ENCODE measurements at regions not wholly inside any gene's neighbourhood (a gene's known extent, or its start where the extent isn't known, plus 50 kb on each side); places are given as distances from the start of the nearest gene placed in this dataset.

- Mint-ChIP-seq H3K36me3 (ENCODE audit: low read depth) (no peaks in the 10 kb centered on the region), H3K27me3 (ENCODE audit: low read depth) (peaks cover under 1% of the 10 kb centered on the region), H3K4me3 (no peak overlapping the region), H3K9me3 (peaks cover 15% of the 10 kb centered on the region), H3K27ac (no peak overlapping the region), H3K4me1 (ENCODE audit: low read depth) (no peaks in the 10 kb centered on the region)
- intact Hi-C loops (cut with micrococcal nuclease) = no loop called here
- DNase-seq = no peak
- CTCF ChIA-PET = no interaction called here
These were observed 722.8 kb upstream of the RAB6C start for GRCh38 chr2:129256642-129257041.

DNA sequence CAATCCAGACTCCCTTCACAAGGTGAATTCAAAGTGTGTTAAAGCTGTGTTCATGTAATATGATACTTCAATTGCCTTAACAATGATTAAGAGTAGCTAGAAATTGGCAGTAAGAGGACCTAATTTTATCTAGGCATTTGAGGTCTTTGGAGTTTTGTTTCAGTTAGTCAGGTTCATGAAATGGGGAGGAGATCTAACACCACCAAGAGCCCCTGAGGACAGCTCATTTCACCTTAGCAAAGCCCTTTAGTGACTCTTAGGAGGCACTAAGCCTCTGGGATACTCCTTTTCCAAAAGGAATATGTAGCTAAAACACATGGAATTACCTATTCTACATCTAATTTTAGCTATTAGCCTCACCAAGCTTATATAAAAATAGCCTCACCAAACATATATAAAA lies 716.5 kb upstream of the RAB6C start:
- DNase-seq = no peak
- Mint-ChIP-seq H3K9me3 (peaks cover 23% of the 10 kb centered on the region), H3K27ac (no peak overlapping the region), H3K4me3 (no peak overlapping the region), H3K4me1 (ENCODE audit: low read depth) (no peaks in the 10 kb centered on the region), H3K27me3 (ENCODE audit: low read depth) (peaks cover 8% of the 10 kb centered on the region), H3K36me3 (ENCODE audit: low read depth) (peaks cover 2% of the 10 kb centered on the region)
- CTCF ChIA-PET = interaction anchor here (0.5 kb wide), 1 partner anchor 127 kb away, joined by 3 read pairs; no protein-coding TSS in a partner anchor
- intact Hi-C loops (cut with micrococcal nuclease) = no loop called here

DNA sequence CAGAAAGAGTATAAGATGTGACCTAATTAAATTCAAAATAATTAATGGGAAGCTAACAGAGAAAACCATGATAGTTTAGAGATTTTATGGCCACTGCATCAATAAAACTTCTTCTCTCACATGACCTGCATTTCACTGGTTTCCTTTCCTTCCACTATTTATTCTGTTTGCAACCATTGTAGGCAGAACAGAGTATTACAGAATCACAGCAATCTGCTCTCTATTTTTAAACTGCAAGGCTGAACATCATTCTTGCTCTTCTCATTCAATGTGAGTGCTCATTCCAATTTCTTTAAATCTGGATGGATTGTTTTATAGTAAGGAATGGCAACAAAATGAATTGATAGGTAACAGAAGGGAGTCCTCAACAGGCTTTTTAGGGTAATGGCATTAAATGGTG lies 715.5 kb upstream of the RAB6C start:
- H3K27ac Mint-ChIP-seq = no peak overlapping the region
- CTCF ChIA-PET = interaction anchor here (0.6 kb wide), 1 partner anchor 28 kb away, joined by 3 read pairs; no protein-coding TSS in a partner anchor
- peaks cover 8% of the 10 kb centered on the region for H3K27me3 Mint-ChIP-seq (ENCODE audit: low read depth)
- H3K36me3 Mint-ChIP-seq (ENCODE audit: low read depth) = peaks cover 2% of the 10 kb centered on the region
- H3K9me3 Mint-ChIP-seq = peaks cover 18% of the 10 kb centered on the region
- intact Hi-C loops (cut with micrococcal nuclease) = no loop called here
- no peaks in the 10 kb centered on the region for H3K4me1 Mint-ChIP-seq (ENCODE audit: low read depth)
- H3K4me3 Mint-ChIP-seq = no peak overlapping the region
- no peak for DNase-seq

DNA sequence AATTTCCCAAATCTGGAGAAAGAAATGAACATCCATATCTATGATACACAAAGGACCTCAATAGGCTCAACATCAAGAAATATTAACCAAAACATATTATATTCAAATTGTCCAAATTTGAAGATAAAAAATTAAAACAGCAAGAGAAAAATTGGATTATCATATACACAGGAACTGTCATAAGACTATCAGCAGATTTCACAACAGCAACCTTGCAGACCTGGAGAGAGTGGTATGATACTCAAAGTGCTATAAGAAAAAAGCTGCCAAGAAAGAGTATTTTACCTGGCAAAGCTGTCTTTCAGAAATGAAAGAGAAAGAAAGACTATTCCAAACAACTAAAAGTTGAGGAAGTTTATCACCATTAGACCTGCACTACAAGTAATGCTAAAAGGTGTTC lies 711.9 kb upstream of the RAB6C start:
- peaks cover 2% of the 10 kb centered on the region for H3K36me3 Mint-ChIP-seq (ENCODE audit: low read depth)

DNA sequence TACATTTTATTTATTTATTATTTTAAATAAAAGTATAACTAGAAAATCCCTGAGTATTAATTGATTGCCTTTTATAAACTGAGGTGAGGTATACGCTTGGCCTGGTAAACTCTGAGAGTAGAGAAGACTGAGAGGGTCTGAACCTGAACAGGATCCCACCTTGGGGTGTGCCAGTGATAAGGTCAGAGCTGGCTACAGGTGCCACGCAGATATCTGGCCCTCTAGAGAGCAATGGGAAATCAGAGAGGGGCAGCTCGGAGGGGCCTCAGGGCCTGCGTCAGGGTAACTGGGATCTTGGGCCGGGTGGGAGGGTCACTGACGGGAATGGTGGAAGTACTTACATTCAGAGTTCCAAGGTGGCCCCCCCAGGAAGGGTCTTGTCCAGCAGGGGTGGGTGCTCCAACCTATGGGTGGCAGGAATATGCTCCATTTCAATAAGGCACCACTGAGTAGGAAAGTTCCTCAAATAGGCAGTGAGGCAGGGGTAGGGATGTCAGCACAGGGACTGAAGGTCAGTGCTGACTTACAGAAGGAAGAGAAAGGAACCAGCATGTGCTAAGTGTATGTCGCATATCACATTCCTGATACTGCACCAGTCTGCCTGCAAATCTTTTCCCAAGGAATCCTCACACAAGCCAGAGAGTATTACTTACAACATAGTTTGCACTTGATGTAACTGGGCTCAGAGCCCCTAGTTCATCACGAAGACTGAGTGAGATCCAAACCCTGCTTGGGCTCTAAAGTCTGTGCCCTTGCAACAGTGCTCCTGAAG lies 706.0 kb upstream of the RAB6C start:
- Mint-ChIP-seq H3K4me1 (ENCODE audit: low read depth) (no peaks in the 10 kb centered on the region), H3K9me3 (peaks cover 6% of the 10 kb centered on the region), H3K4me3 (no peak overlapping the region), H3K36me3 (ENCODE audit: low read depth) (no peaks in the 10 kb centered on the region), H3K27me3 (ENCODE audit: low read depth) (no peaks in the 10 kb centered on the region), H3K27ac (no peak overlapping the region)
- DNase-seq = no peak
- intact Hi-C loops (cut with micrococcal nuclease) = no loop called here
- CTCF ChIA-PET = no interaction called here

More for the DNA sequence above, 711.9 kb upstream of the RAB6C start:
- Mint-ChIP-seq H3K4me1 (ENCODE audit: low read depth) (no peaks in the 10 kb centered on the region), H3K9me3 (peaks cover 18% of the 10 kb centered on the region), H3K4me3 (no peak overlapping the region), H3K27ac (no peak overlapping the region), H3K27me3 (ENCODE audit: low read depth) (peaks cover 4% of the 10 kb centered on the region)
- CTCF ChIA-PET = no interaction called here
- intact Hi-C loops (cut with micrococcal nuclease) = no loop called here
- no peak for DNase-seq

- Mint-ChIP-seq H3K36me3 (ENCODE audit: low read depth) (no peaks in the 10 kb centered on the region), H3K27ac (no peak overlapping the region), H3K4me3 (no peak overlapping the region), H3K27me3 (ENCODE audit: low read depth) (no peaks in the 10 kb centered on the region), H3K9me3 (peaks cover 6% of the 10 kb centered on the region), H3K4me1 (ENCODE audit: low read depth) (no peaks in the 10 kb centered on the region)
- CTCF ChIA-PET = no interaction called here
- no peak for DNase-seq
- intact Hi-C loops (cut with micrococcal nuclease) = no loop called here
These were observed 705.4 kb upstream of the RAB6C start for GRCh38 chr2:129274038-129274415.

- intact Hi-C loops (cut with micrococcal nuclease) = no loop called here
- Mint-ChIP-seq H3K4me3 (no peak overlapping the region), H3K9me3 (peaks cover 6% of the 10 kb centered on the region), H3K4me1 (ENCODE audit: low read depth) (no peaks in the 10 kb centered on the region), H3K27ac (no peak overlapping the region), H3K36me3 (ENCODE audit: low read depth) (no peaks in the 10 kb centered on the region), H3K27me3 (ENCODE audit: low read depth) (no peaks in the 10 kb centered on the region)
- CTCF ChIA-PET = no interaction called here
- no peak for DNase-seq
These were observed 704.5 kb upstream of the RAB6C start for GRCh38 chr2:129274918-129275317.

GRCh38 chr2:129275706-129276105 lies 703.8 kb upstream of the RAB6C start:
- no peaks in the 10 kb centered on the region for H3K27me3 Mint-ChIP-seq (ENCODE audit: low read depth)
- no peak overlapping the region for H3K4me3 Mint-ChIP-seq
- CTCF ChIA-PET = no interaction called here
- H3K9me3 Mint-ChIP-seq = no peaks in the 10 kb centered on the region
- H3K4me1 Mint-ChIP-seq (ENCODE audit: low read depth) = no peaks in the 10 kb centered on the region
- no peaks in the 10 kb centered on the region for H3K36me3 Mint-ChIP-seq (ENCODE audit: low read depth)
- H3K27ac Mint-ChIP-seq = no peak overlapping the region
- DNase-seq = no peak
- intact Hi-C loops (cut with micrococcal nuclease) = no loop called here

DNA sequence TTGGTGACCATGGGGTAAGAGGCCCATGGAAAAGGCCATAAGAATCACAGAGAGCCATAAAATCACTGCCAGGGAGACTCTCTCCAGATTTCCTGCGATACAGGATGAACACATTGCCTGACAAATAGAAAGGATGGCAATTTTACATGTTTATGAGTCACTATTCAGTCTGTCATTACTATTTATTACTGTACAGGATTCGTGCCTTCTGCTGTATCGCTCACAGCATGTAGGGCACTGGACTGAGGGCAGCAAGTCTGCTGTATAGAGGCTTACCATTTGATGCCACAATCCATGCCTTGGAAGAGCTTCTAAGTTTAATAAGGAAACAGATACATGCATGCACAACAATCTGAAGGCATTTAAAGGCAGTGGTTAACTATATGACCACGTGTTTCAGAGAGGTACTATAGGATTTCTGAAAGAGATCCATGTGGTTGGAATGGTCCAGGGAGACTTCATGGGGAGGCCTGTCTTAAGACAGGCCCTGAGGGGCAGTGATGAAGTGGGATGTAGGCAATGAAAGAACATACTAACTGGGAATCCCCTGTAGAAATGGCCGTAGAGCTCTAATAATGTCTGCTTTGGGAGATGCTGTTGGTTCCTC lies 702.4 kb upstream of the RAB6C start:
- Mint-ChIP-seq H3K36me3 (ENCODE audit: low read depth) (no peaks in the 10 kb centered on the region), H3K4me1 (ENCODE audit: low read depth) (no peaks in the 10 kb centered on the region), H3K27ac (no peak overlapping the region), H3K27me3 (ENCODE audit: low read depth) (no peaks in the 10 kb centered on the region), H3K4me3 (no peak overlapping the region), H3K9me3 (no peaks in the 10 kb centered on the region)
- CTCF ChIA-PET = no interaction called here
- intact Hi-C loops (cut with micrococcal nuclease) = no loop called here
- no peak for DNase-seq

DNA sequence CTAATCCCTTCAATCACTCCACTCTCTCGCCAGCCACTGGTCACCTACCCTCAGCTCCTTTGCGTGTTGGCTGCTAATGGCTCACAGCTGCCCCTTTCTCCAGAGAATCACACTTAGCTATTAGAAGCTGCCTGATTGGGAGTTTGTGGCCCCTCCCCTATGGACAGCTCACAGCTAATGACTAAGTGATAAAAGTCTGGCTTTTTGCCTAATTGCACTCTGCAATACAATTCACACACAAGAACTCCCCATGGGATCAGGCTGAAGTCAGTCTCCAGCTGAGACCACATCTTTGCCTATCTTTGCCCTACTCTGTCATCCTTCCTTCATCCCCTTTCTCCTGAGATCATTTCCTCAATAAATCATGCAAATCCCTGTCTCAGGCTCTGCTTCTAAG lies 701.9 kb upstream of the RAB6C start:
- Mint-ChIP-seq H3K9me3 (no peaks in the 10 kb centered on the region), H3K4me3 (no peak overlapping the region), H3K27ac (no peak overlapping the region), H3K4me1 (ENCODE audit: low read depth) (no peaks in the 10 kb centered on the region), H3K27me3 (ENCODE audit: low read depth) (no peaks in the 10 kb centered on the region), H3K36me3 (ENCODE audit: low read depth) (no peaks in the 10 kb centered on the region)
- DNase-seq = no peak
- intact Hi-C loops (cut with micrococcal nuclease) = no loop called here
- CTCF ChIA-PET = no interaction called here

DNA sequence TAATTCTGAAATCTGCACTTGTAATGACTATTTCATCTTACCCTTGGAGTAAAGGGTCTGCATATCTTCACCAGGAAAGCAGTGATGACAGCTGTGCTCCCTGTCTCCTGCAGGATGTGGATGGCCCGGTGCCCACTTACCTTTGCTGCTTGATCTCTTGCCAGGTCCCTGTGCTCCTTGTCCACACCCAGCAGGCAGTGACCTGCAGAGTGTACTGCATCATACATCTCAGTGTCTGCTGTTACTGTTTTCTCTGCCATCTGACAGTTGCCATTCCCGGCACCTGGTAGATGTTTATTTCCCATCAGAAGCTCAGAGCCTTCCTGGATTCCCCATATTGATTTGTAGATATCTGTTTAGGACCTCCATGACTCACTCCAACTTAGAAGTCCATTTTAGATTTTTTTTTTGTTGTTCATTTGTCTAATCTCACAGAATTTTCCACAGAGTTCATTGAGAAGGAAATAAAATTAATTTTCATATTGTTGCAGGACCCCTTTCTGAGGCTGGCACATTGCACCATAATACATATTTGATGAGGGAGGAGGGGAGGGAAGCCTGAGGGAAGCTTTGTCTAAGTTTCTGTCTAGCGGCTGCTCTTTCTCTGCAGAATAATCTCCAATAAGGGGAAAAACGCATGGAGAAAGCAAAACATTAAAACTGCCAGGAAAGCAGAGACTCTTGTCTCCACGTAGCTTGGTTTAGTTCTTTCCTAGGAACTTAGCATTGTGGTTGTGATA lies 697.5 kb upstream of the RAB6C start:
- no peak overlapping the region for H3K27ac Mint-ChIP-seq
- H3K36me3 Mint-ChIP-seq (ENCODE audit: low read depth) = no peaks in the 10 kb centered on the region
- DNase-seq = no peak
- H3K27me3 Mint-ChIP-seq (ENCODE audit: low read depth) = no peaks in the 10 kb centered on the region
- no peak overlapping the region for H3K4me3 Mint-ChIP-seq
- intact Hi-C loops (cut with micrococcal nuclease) = no loop called here
- H3K4me1 Mint-ChIP-seq (ENCODE audit: low read depth) = no peaks in the 10 kb centered on the region
- H3K9me3 Mint-ChIP-seq = peaks cover 5% of the 10 kb centered on the region
- CTCF ChIA-PET = no interaction called here

GRCh38 chr2:129285012-129285411 lies 694.5 kb upstream of the RAB6C start:
- Mint-ChIP-seq H3K27me3 (ENCODE audit: low read depth) (no peaks in the 10 kb centered on the region), H3K4me3 (no peak overlapping the region), H3K4me1 (ENCODE audit: low read depth) (no peaks in the 10 kb centered on the region), H3K36me3 (ENCODE audit: low read depth) (no peaks in the 10 kb centered on the region), H3K27ac (no peak overlapping the region), H3K9me3 (peaks cover 5% of the 10 kb centered on the region)
- no peak for DNase-seq
- intact Hi-C loops (cut with micrococcal nuclease) = no loop called here
- CTCF ChIA-PET = no interaction called here

DNA sequence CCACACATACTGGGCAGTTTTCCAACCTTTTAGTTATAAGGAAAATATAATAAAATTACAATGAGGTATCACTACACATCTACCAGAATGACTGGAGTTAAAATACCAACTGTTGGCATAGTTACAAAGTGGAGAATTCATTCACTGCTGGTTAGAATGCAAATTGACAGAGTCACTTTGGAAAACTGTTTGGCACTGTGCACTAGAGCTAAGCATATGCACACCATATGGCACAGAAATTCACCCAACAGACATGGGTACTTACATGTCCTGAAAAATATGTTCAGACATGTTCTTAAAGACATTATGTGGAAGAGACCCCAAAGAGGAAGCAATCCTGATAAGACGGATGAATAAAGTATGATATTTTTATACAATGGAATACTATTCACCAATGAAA lies 686.1 kb upstream of the RAB6C start:
- no peaks in the 10 kb centered on the region for H3K36me3 Mint-ChIP-seq (ENCODE audit: low read depth)
- intact Hi-C loops (cut with micrococcal nuclease) = no loop called here
- no peaks in the 10 kb centered on the region for H3K4me1 Mint-ChIP-seq (ENCODE audit: low read depth)
- no peak overlapping the region for H3K4me3 Mint-ChIP-seq
- CTCF ChIA-PET = no interaction called here
- H3K27me3 Mint-ChIP-seq (ENCODE audit: low read depth) = no peaks in the 10 kb centered on the region
- H3K27ac Mint-ChIP-seq = no peak overlapping the region
- H3K9me3 Mint-ChIP-seq = peaks cover 9% of the 10 kb centered on the region
- DNase-seq = no peak

Measured in activated naive CD4-positive, alpha-beta T cell treated with anti-CD3 and anti-CD28 coated beads for 36 hours (primary cell).